ENCODE measurements at regions not wholly inside any gene's neighbourhood (a gene's known extent, or its start where the extent isn't known, plus 50 kb on each side); places are given as distances from the start of the nearest gene placed in this dataset.
"Not testable (repeated sequence)": the region's sequence is repeated elsewhere in the genome, so short reads cannot be mapped to it uniquely, and the experiment has no call there.

- Mint-ChIP-seq H3K4me3 (no peak overlapping the region), H3K27me3 (no peaks in the 10 kb centered on the region), H3K4me1 (ENCODE audit: unreplicated experiment) (no peaks in the 10 kb centered on the region), H3K27ac (no peak overlapping the region), H3K9me3 (peaks cover 9% of the 10 kb centered on the region), H3K36me3 (peaks cover 3% of the 10 kb centered on the region)
- TF ChIP-seq CTCF (conservative IDR thresholded peaks at IDR 0.05): no peak
- DNase-seq (ENCODE audit: extremely low spot score, unreplicated experiment): no peak
These were observed 511.3 kb downstream of the EDEM1 start for GRCh38 chr3:5698851-5699250.

- Mint-ChIP-seq H3K27me3 (no peaks in the 10 kb centered on the region), H3K36me3 (peaks cover 3% of the 10 kb centered on the region), H3K9me3 (peaks cover 9% of the 10 kb centered on the region), H3K4me1 (ENCODE audit: unreplicated experiment) (no peaks in the 10 kb centered on the region), H3K27ac (no peak overlapping the region), H3K4me3 (no peak overlapping the region)
- no peak for DNase-seq (ENCODE audit: extremely low spot score, unreplicated experiment)
- no peak for TF ChIP-seq CTCF (conservative IDR thresholded peaks at IDR 0.05)
These were observed 511.8 kb downstream of the EDEM1 start for GRCh38 chr3:5699313-5699712.

- no peak for TF ChIP-seq CTCF (conservative IDR thresholded peaks at IDR 0.05)
- no peak overlapping the region for H3K4me3 Mint-ChIP-seq
- H3K36me3 Mint-ChIP-seq: peaks cover 3% of the 10 kb centered on the region
- no peaks in the 10 kb centered on the region for H3K4me1 Mint-ChIP-seq (ENCODE audit: unreplicated experiment)
- H3K27ac Mint-ChIP-seq: no peak overlapping the region
- no peak for DNase-seq (ENCODE audit: extremely low spot score, unreplicated experiment)
- peaks cover 9% of the 10 kb centered on the region for H3K9me3 Mint-ChIP-seq
- H3K27me3 Mint-ChIP-seq: no peaks in the 10 kb centered on the region
These were observed 512.3 kb downstream of the EDEM1 start for GRCh38 chr3:5699811-5700210.

GRCh38 chr3:5701005-5701404, 513.5 kb downstream of the EDEM1 start:
- H3K36me3 Mint-ChIP-seq; H3K4me3 Mint-ChIP-seq; H3K27me3 Mint-ChIP-seq; H3K9me3 Mint-ChIP-seq; DNase-seq (ENCODE audit: extremely low spot score, unreplicated experiment); H3K4me1 Mint-ChIP-seq (ENCODE audit: unreplicated experiment): not testable (repeated sequence)
- H3K27ac Mint-ChIP-seq: peak overlapping the region; percentile 6

- H3K27ac Mint-ChIP-seq: no peak overlapping the region
- no peaks in the 10 kb centered on the region for H3K4me1 Mint-ChIP-seq (ENCODE audit: unreplicated experiment)
- TF ChIP-seq CTCF (conservative IDR thresholded peaks at IDR 0.05): no peak
- no peak for DNase-seq (ENCODE audit: extremely low spot score, unreplicated experiment)
- no peaks in the 10 kb centered on the region for H3K36me3 Mint-ChIP-seq
- no peaks in the 10 kb centered on the region for H3K27me3 Mint-ChIP-seq
- no peaks in the 10 kb centered on the region for H3K9me3 Mint-ChIP-seq
- H3K4me3 Mint-ChIP-seq: no peak overlapping the region
These were observed 520.3 kb downstream of the EDEM1 start for GRCh38 chr3:5707794-5708193.

- no peak for DNase-seq (ENCODE audit: extremely low spot score, unreplicated experiment)
- Mint-ChIP-seq H3K4me1 (ENCODE audit: unreplicated experiment) (no peaks in the 10 kb centered on the region), H3K27me3 (no peaks in the 10 kb centered on the region), H3K9me3 (no peaks in the 10 kb centered on the region), H3K4me3 (no peak overlapping the region), H3K36me3 (no peaks in the 10 kb centered on the region), H3K27ac (no peak overlapping the region)
- TF ChIP-seq CTCF (conservative IDR thresholded peaks at IDR 0.05): no peak
These were observed 522.2 kb downstream of the EDEM1 start for GRCh38 chr3:5709714-5710113.
